COLO668 (cell line): ENCODE measurements at regions not wholly inside any gene's neighbourhood (a gene's known extent, or its start where the extent isn't known, plus 50 kb on each side); places are given as distances from the start of the nearest gene placed in this dataset.
"Not testable (repeated sequence)": the region's sequence is repeated elsewhere in the genome, so short reads cannot be mapped to it uniquely, and the experiment has no call there.

Experiments
- DNase-seq: peaks from one replicate; lab custom pipeline; 2025; ENCODE audit not compliant: unreplicated experiment; lab: John Stamatoyannopoulos, UW

DNA sequence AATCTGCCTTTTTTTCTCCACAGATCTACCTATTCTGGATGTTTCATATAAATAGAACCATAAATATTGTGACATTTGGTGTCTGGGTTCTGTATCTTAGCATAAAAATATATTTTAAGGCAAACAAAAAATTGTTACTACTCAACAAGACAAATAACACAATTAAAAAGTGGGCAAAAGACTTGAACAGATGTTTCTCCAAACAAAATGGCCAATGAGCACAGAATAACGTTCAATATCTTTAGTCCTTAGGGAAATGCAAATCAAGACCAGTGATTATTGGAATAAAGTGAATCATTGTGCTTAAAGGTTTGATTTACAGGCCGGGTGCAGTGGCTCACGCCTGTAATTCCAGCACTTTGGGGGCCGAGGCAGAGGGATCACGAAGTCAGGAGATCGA is 1331.3 kb downstream of the AACS start:
- no peak for DNase-seq

DNA sequence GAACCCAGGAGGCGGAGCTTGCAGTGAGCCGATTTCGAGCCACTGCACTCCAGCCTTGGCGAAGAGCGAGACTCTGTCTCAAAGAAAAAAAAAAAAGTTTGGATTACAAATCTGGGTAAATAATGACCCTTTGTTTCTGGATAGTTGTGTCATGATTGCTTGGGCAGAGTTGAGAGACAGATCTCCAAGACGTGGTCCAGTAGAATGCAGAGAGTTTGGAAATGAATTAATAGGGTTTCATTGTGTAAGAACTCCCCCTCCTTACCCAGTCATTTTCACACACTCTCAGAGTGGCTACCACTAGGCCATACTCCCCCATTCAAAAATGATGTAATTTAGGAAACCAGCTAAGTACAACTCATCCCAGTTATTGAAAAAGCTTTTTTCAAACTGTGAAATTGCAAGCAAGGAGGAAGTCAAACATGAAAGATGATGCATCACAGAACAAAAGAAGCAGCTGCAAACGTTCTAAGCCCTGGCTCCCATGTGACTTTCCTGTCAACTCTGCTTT is 1331.9 kb downstream of the AACS start:
- DNase-seq = no peak

DNA sequence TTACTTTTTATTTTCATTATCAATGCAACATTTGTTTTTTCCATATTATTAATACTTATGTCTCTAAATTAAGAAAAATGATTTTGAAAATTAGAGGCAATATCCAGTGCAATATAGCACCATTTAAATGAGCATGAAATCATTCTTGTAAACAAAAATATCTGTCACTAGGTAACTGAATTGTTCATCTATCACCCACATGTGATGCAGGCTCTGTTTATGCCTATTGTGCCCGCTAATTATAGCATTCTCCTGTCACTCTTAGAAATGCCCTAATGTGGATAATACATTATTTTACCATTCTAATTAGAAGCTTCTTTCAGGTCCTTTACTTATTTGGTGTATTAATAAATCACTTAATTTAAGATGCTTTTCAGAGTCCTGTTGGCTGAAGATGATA is 1332.4 kb downstream of the AACS start:
- no peak for DNase-seq

DNA sequence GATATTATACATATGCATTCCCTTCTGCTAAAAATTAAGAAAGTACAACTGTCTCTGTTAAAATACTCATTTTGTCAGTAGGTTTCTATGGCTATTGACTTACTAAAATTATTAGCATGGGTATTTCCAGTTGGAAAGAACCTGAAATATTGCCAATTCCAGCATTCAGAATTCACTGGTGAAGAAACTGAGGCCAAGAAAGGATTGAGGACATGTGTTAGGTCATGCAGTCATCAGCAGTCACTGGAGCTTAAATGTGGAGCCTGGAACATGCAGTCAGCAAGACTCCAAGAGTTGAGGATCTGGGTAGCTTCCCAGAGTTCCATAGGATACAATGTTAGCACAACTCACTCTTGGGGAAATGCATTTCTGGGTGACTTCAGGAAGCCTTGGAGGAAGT is 1335.6 kb downstream of the AACS start:
- DNase-seq = no peak

DNA sequence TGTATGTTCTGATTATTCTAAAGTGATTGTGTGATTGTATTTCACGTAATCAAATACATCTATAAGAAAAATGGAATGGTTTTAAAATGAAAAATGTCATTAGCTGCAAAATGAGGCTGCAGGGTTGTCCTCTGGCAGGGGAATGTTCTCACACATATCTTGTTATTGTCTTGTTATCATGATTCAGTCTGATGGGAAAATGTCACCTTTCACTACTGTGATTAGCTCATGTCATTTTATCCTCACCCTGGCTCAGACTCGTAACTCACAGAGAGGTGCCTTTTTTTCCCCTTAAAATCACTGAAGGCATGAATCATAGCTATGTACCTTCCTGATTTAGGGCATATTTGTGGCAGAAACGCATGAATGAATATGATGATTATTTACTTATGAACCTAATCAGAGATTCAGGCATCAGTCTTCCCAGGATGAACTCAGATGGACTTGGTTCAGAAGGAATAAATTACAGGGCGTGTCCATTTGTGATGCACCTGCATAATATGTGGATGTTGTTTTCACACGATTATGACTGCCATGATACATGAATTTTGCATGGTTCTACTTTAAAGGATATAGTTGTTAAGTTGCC is 1339.2 kb downstream of the AACS start:
- no peak for DNase-seq

DNA sequence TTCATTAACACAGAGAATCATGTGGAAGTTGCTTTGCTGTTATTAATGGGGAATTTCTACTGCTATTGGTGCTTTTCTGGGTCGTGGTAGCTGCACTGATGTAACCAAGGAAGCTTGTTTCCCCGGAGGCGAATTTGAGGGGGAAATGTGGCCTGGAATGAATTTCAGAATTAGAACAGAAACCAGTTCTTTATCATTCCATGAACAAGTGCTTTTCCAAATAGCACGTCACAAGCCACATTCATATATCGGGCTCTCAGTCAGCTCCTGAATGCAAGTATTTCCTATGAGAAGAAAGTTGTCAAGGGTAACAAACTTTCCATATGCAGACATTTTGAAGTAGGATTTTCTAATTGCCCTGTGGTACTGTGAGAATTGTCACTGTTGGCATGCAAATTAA is 1353.2 kb downstream of the AACS start:
- DNase-seq = no peak

DNA sequence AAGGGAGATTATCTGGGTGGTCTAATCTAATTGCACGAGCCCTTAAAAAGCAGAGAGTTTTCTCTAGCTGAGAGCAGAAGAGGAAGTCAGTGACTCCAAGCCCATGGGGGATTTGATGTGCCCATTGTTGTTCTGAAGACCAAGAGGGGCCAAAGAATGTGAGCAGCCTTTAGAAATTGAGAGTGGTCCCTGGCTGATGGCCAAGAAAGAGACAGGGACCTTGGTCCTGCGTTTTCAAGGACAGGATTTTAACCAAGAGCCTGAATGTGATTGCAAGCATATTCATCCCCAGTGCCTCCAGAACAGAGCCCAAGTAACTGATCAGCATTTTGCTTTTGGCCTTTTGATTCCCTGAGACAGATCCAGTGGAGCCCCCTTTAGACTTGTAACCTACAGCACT is 1353.9 kb downstream of the AACS start:
- no peak for DNase-seq

DNA sequence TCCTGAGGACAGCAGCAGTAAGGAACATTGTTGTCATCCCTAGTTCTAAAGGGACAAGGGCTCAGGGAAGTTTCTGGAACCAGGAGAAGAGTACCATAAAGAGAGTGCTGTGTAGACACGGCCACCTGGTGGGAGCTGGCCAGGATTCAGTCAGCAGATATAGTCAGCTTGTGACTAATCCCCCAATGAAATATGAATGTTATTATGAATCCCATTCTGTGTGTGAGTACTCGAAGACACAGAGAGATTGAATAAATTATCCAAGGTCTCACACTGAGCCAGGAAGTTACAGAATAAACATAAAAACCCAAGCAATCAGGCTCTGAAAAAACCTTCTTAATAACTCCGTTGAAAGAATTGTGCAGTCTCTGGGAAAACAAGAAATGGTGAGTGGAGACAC is 1359.5 kb downstream of the AACS start:
- DNase-seq = no peak

DNA sequence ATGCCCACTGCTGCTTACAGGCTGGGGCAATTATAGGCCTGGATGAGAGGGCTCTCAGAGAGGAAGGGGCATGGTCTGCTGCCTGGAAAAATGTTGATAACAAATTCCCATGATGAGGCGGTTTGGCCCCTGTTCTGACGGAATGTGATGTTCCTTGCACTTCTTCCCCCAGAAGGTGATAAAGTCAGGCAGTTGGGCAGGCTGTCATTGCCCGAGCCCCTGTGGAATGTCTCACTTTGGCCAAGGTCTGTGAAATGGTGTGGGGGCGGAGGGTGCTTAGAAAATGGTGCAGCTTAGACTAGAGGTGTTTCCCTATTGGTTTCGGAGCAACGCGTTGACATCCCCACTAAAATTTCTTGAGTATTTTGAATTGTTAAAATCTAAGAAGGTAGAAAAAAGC is 1360.0 kb downstream of the AACS start:
- no peak for DNase-seq

DNA sequence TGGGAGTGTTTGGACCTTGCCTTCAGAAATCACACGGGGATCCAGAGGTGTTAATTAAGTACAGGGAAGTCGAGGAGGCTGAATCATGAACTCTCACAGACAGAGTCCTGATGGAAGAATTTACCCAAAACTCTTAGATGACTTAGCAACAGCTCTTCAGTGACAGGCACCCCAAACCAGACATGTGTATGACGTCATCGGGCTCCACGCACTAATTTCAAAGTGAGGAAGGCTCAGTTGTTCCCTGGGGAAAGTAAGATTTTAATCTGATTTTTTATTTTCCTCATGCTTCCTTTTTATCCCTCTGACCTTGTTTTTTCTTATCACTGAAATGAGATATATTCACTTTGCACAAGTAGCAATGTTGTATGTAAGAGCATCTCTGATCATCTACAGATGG is 1363.5 kb downstream of the AACS start:
- no peak for DNase-seq

DNA sequence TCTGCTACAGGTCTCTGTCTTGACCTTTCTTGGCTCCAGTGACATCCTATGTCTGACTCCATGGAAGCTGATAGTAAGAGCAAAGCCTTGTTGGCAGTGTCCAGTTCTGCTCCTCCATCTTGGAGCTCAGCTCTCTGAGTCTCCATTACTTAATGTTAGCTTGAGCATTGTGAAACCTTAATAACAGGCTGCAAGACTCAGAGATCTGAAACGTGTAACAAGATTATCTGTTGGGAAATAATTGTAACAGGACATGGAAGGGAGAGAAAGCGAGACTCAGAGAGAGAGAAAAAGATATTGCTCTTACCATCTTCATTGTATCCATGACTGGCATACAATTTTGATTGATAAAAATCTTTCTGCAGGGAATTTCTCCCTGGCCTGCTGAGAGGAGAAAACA is 1365.7 kb downstream of the AACS start:
- no peak for DNase-seq

DNA sequence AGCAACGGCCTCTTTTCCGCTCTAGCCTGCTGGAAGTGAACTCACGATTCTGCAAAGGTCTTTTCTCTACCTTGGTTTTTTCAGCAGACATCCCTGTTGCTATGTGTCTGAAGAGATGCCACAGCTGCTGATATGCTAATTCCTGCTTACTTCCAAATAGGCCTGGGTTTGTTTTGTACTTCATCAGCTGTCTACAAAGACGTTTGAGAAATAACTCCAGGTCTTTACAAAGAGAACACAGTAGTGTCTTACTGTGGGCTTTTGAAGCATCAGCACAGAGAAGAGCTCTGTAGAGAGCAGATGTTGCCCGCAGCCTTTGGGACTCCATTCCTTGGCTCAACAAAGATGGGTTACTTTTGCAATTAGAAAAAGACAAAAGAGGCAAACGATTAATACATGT is 1366.5 kb downstream of the AACS start:
- no peak for DNase-seq

DNA sequence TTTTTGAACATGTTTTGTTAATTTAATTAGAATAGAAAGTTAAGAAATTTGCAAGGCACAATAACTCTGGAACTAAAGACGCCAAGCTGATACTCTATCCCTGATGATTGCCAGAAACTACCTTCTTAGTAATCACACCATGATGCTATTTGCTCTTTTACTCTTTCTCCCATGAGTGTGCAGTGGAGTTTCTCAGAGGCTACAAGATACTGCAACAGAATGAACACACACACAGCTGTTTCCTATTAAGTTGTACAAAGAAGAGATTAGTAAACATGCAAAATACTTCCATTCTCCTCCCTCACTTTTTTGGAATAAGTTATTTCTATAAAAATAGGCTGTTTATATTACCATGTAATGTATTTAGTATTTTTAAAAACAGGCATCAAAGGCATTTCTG is 1367.5 kb downstream of the AACS start:
- DNase-seq = no peak

DNA sequence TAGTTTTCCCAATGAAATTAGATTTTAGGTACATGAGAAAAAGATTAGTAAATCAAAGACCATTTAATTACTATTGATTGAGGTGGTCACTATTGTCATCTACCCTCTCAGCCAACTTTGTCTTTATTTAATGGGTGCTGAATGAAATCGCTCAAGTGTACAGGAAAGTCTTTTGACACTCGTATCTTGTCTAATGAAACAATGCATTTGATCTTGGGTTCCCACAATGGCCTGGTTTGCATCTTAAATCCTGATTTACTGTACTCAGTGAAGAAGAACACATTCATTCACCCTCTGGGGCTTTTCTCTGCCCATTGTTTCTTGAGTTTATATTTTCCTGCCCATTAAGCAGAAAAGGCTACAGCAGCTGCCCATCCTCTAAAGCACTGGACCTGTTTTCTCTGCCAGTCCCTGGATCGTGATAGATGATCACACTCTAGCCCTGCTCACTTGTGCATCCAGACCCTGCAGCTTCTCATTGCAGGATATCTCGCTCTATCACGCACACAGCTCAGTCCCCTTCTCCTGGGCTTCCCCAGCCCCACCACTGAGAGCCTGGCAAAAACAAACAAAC is 1369.3 kb downstream of the AACS start:
- DNase-seq = no peak

DNA sequence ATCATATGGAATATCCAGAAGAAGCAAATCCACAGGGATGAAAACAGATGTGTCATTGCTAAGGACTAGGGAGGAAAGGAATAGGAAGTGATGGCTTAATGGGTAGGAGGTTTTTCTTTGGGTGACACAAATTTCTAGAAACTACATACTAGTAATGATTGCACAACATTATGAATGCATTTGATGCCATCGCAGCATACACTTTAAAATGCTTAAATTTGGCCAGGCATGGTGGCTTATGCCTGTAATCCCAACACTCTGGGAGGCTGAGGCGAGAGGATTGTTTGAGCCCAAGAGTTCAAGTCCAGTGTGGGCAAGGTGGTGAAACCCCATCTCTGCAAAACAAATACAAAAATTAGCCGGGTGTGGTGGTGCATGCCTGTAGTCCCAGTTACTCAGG is 1370.8 kb downstream of the AACS start:
- DNase-seq = no peak

DNA sequence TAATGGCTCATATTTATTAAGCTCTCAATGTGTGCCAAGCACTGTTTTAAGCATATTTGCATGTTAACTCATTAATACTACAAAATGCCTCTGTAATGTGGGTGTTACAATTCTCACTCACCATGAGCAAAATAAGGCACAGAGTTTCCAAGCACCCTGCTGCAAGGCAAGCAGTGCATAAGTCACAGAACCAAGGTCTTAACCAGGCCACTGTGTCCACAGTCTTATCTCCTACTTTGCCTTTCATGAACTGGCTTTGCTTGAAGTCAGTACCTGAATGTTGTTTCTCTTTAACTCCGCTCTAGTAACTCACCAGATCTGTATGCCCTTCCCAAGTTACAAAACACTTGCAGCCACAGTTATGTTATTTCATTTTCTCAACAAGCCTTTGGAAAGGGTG is 1372.7 kb downstream of the AACS start:
- no peak for DNase-seq

DNA sequence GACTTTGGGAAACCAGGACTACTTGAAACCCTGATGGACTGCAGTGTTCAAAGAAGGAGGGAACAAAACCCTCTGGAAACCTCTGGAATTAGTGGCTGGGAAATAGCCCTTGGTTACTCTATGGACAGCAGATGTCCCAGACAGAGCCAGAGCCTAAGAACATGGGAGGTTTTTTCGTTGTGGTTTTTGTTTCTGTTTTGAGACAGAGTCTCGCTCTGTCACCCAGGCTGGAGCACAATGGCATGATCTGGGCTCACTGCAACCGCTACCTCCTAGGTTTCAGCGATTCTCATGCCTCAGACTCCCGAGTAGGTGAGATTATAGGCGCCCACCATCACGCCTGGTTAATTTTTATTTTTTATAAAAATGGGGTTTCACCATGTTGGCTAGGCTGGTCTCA is 1378.7 kb downstream of the AACS start:
- DNase-seq = no peak

DNA sequence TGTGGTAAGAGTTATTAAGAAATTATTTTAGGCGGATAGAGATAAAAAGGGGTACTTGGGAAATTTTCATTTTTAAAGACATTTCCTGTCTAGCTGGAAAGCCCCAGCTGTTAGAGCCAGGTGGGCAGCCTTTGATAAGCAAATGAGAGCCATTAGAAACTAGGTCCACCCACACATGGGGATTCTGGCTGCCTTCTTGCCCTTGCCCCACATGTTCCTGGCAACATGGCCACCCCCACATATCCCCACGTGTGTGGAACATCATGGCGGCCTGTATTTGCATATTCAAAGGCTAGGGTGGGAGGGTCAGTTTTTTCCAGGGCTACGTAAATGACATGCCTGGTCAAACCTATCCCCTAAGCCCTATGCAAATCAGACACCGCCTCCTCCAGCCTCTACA is 1382.1 kb downstream of the AACS start:
- no peak for DNase-seq

DNA sequence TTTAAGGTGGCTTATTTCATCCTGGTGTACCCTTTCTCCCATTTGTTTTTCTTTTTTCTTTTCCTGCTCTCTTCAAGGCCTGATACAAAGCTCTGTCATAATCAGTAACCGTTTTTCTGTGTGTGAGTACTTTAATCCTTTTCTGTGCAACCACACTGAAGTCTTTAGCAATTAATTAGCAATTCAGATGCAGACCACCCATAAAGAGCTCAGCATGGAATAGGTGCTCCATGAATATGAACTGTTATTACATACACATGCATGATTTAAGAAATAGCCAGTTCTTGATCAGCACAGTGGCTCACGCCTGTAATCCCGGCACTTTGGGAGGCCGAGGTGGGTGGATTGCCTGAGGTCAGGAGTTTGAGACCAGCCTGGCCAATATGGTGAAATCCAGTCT is 1386.6 kb downstream of the AACS start:
- DNase-seq = no peak

DNA sequence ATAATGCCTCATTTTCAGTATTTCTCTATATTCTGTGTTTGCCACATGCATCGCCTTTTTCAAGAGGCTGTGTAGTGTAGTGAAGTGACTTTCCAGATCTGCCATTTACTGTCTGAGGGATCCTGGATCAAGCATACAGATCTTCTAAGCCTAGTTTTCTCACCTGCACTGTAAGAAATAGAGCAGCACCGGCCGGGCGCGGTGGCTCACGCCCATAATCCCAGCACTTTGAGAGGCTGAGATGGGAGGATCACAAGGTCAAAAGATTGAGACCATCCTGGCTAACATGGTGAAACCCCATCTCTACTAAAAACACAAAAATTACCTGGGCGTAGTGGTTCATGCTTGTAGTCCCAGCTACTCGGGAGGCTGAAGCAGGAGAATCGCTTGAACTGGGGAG is 1387.5 kb downstream of the AACS start:
- not testable (repeated sequence) for DNase-seq

DNA sequence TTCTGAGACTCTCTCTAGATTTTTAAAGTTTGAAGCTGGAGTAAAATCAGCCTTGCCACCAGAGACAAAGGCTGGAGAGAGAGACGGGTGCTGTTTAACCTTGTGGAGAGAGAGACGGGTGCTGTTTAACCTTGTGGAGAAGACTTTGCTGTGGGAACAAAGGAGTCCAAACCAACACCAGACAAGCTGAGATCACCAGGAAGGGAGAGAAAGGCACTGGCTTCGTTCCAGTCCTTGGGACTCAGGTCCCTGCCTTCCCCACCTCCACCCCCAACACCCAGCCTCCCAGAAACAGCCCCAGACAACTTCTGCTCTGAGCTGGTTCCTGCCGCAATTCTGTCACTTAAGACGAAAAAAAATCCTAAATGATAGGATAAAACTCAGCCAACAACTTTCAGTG is 1389.3 kb downstream of the AACS start:
- DNase-seq = no peak

DNA sequence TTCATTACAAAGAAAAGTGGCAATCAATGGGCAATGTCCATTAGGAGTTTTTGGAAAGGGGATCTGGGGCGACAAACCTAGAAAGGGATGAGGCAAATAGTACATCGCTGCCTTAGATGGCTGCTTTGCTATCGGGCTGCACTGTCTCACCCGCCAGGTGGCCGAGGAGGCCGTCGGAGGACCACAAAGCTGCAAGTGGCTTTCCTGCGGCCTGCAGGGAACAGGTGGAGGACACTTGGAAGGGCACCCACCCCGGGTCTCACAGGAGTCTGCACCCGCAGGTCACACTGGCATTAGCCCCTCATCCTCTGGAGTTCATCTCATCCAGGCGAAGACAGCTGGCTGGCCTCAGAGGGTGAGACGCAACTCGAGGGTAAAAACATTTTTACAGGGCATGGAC is 1392.5 kb downstream of the AACS start:
- no peak for DNase-seq

DNA sequence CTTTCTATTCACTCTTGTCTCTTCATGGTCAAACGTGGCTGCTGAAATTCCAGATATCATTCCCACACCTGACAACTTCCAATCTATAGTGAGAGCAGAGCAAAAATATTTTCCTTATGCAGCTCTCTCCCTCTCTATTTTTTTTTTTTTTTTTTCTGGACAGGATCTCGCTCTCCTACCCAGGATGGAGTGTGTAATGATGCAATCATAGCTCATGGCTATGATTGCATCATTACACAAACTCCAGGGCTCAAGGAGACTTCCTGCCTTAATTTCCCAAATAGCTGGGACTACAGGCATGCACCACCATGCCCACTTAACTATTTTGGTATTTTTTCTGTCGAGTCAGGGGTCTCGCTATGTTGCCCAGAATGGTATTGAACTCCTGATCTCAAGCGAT is 1398.9 kb downstream of the AACS start:
- no peak for DNase-seq
